Panc1 (cell line): ENCODE measurements at regions not wholly inside any gene's neighbourhood (a gene's known extent, or its start where the extent isn't known, plus 50 kb on each side); places are given as distances from the start of the nearest gene placed in this dataset.
A peak's percentile ranks its signal among the peaks of the same experiment; 100 is the strongest.

ENCODE experiments used
- ATAC-seq: fragments of 200-7000 bp; cut with Tn5 transposase; 2 replicates; pipeline ENCODE4 v1.9.1; 2020; ENCODE audit warnings: mild to moderate bottlenecking, moderate library complexity
- BruUV-seq: library from RNA; stranded (reverse); fragments of 400-500 nt; replicated peaks from 2 replicates; lab custom pipeline; 2021; lab: Mats Ljungman, UMichigan
- CTCF ChIA-PET: fragments of 300-600 bp; sonication (Branson Sonifier 250); formaldehyde crosslinking; loops from one replicate; lab custom pipeline; 2022; ENCODE audit warnings: antibody characterized with exemption; lab: Charles Lee
- POLR2A ChIA-PET: fragments of 300-600 bp; sonication (Branson Sonifier 250); formaldehyde crosslinking; loops from one replicate; lab custom pipeline; 2022; ENCODE audit warnings: antibody characterized with exemption; lab: Charles Lee
- DNase-seq: peaks from one replicate; pipeline ENCODE4 v3.0.0-alpha.2; 2010; ENCODE audit warnings: low read depth, low spot score
- H3K27ac ChIP-seq: 2 replicates; pipeline ENCODE4 v1.5.1; 2011; ENCODE audit warnings: mild to moderate bottlenecking, low read length, inconsistent platforms
- H3K27me3 ChIP-seq: fragments of 200-500 bp; sonication (Bioruptor generic); 2 replicates; pipeline ENCODE4 v1.6.0; 2014; ENCODE audit warnings: low read length, inconsistent platforms; ENCODE audit not compliant: control insufficient read depth, insufficient read depth
- H3K36me3 ChIP-seq: fragments of 200-500 bp; sonication (Bioruptor generic); 2 replicates; pipeline ENCODE4 v1.5.1; 2014; ENCODE audit warnings: inconsistent platforms, mild to moderate bottlenecking, low read length, moderate library complexity; ENCODE audit not compliant: control insufficient read depth, insufficient read depth
- H3K4me1 ChIP-seq: 2 replicates; pipeline ENCODE4 v1.5.1; 2011; ENCODE audit warnings: inconsistent platforms, mild to moderate bottlenecking, low read length, moderate library complexity; ENCODE audit not compliant: control insufficient read depth, insufficient read depth
- H3K4me3 ChIP-seq, 2 experiments: 2 replicates each; pipeline ENCODE4 v1.5.1; 2011 to 2012; ENCODE audit warnings: low read depth in 2 of 2, low read length in 2 of 2, mild to moderate bottlenecking in 2 of 2, inconsistent platforms in 1 of 2, moderate library complexity in 1 of 2
- H3K9me3 ChIP-seq: fragments of 200-500 bp; sonication (Bioruptor generic); 2 replicates; pipeline ENCODE4 v1.5.1; 2014; ENCODE audit warnings: low read depth, mild to moderate bottlenecking, inconsistent platforms, low read length, moderate library complexity; ENCODE audit not compliant: control insufficient read depth, insufficient read depth
- CTCF ChIP-seq: fragments of 450-650 bp; IDR thresholded peaks from 2 replicates; pipeline ENCODE4 v1.5.1; 2017; ENCODE audit warnings: mild to moderate bottlenecking
- POLR2AphosphoS5 ChIP-seq: IDR thresholded peaks from 2 replicates; pipeline ENCODE4 v1.6.1; 2012; ENCODE audit warnings: mild to moderate bottlenecking, low read depth, low read length, moderate library complexity
- REST ChIP-seq, 2 experiments: IDR thresholded peaks; 2 replicates each; pipeline ENCODE4 v1.6.1; 2011 to 2012; ENCODE audit warnings: low read depth in 2 of 2, control low read depth in 1 of 2, low read length in 1 of 2, mild to moderate bottlenecking in 1 of 2, moderate library complexity in 1 of 2; ENCODE audit not compliant: insufficient read depth in 1 of 2
- SIN3A ChIP-seq: IDR thresholded peaks from 2 replicates; pipeline ENCODE4 v1.6.1; 2012; ENCODE audit warnings: low read depth, mild to moderate bottlenecking, low read length, moderate library complexity, borderline replicate concordance; ENCODE audit not compliant: insufficient read depth
- TCF7L2 ChIP-seq: IDR thresholded peaks from 2 replicates; pipeline ENCODE4 v1.6.1; 2011; ENCODE audit warnings: mild to moderate bottlenecking, low read depth, low read length, inconsistent platforms
- in situ Hi-C: cut with HindIII; loops from 2 replicates; pipeline ENCODE4 v1.10.0; 2016; ENCODE audit warnings: low sequenced_read_pairs, low pct_unique_long_range_greater_than_20kb
- intact Hi-C: fragments of 100-400 bp; cut with micrococcal nuclease; formaldehyde crosslinking; loops from one replicate; pipeline ENCODE4 v1.10.0; 2022; ENCODE audit not compliant: unreplicated experiment

- DNase-seq (no peak), ATAC-seq (no peak)
- H3K4me3 ChIP-seq, result no peak overlapping the region
- no peaks in the 10 kb centered on the region for H3K9me3 ChIP-seq
- H3K27me3 ChIP-seq, result no peaks in the 10 kb centered on the region
- CTCF ChIA-PET, result interaction anchor here (0.6 kb wide), 1 partner anchor 1193 kb away, joined by 3 read pairs; no protein-coding TSS in a partner anchor
- TF ChIP-seq SIN3A, result no peak
- BruUV-seq, result no TSS peak
- peaks cover 17% of the 10 kb centered on the region for H3K4me1 ChIP-seq
- in situ Hi-C loops (no loop called here), intact Hi-C loops (loop anchor here (2.0 to 10.0 kb wide), 3 partner anchors 153 to 675 kb away; no protein-coding TSS in a partner anchor)
- peak overlapping the region; percentile 58 for H3K27ac ChIP-seq
- no peaks in the 10 kb centered on the region for H3K36me3 ChIP-seq
- POLR2A ChIA-PET, result interaction anchor here (0.6 kb wide), 1 partner anchor 427 kb away, joined by 4 read pairs; no protein-coding TSS in a partner anchor
Observed at GRCh38 chr6:110529355-110529754, 52.9 kb upstream of the SLC22A16 start.

GRCh38 chr6:110528930-110529325 lies 52.5 kb upstream of the SLC22A16 start:
- Histone ChIP-seq H3K4me3 (no peak overlapping the region), H3K9me3 (no peaks in the 10 kb centered on the region), H3K36me3 (no peaks in the 10 kb centered on the region), H3K27me3 (no peaks in the 10 kb centered on the region), H3K27ac (peak overlapping the region; percentile 58; the same call in 1 of the 2 replicates), H3K4me1 (peaks cover 17% of the 10 kb centered on the region)
- ChIA-PET POLR2A (interaction anchor here (0.6 kb wide), 1 partner anchor 432 kb away, joined by 3 read pairs; no protein-coding TSS in a partner anchor), CTCF (interaction anchor here (0.6 to 0.8 kb wide), 4 partner anchors 10 to 1193 kb away, joined by 3 read pairs; partner anchors contain the start of gene CDK19)
- BruUV-seq, result no TSS peak
- no peak for DNase-seq
- no peak for TF ChIP-seq TCF7L2
- no peak for TF ChIP-seq REST (IDR thresholded peaks at IDR 0.05; ENCODE audit: insufficient read depth in 1 of 2, low read depth in 2 of 2, low read length in 1 of 2)
- TF ChIP-seq POLR2AphosphoS5, result no peak
- no peak for TF ChIP-seq SIN3A
- TF ChIP-seq CTCF, result no peak
- no peak for ATAC-seq
- in situ Hi-C loops, result no loop called here
- intact Hi-C loops, result loop anchor here (1.0 to 10.0 kb wide), 4 partner anchors 153 to 676 kb away; no protein-coding TSS in a partner anchor
